ENCODE measurements at regions not wholly inside any gene's neighbourhood (a gene's known extent, or its start where the extent isn't known, plus 50 kb on each side); places are given as distances from the start of the nearest gene placed in this dataset.

DNA sequence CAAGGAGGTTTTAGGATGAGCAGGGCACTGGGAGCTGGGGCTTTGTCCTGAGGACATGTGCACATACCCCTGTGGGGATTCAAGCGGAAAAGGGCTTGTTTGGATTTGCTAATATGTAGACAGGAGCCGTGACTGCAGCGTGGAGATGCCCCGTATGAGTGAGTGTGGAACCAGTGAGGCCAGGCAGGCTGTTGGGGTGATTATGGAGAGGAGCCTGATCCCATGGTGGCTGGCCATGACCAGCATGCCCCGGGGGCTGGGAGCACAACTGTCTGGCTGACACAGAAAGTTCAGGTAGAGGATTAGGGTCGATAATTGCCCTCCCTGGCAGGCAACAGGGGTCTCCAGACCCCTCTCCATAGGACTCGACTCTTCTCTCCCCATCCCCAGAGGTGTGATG, 68.8 kb upstream of the STX18 start:
- Histone ChIP-seq H3K4me1 (ENCODE audit: insufficient read depth, low read length, poor library complexity, severe bottlenecking) (no peaks in the 10 kb centered on the region), H3K27ac (ENCODE audit: low read depth, low read length, poor library complexity, severe bottlenecking) (no peak overlapping the region), H3K9me3 (ENCODE audit: low read depth, low read length, poor library complexity, severe bottlenecking) (no peaks in the 10 kb centered on the region), H3K4me3 (ENCODE audit: low read depth, low read length, poor library complexity, severe bottlenecking) (no peak overlapping the region), H3K27me3 (replicated peaks; ENCODE audit: insufficient read depth, low read depth, low read length, poor library complexity) (no peaks in the 10 kb centered on the region), H3K36me3 (ENCODE audit: insufficient read depth, low read length, poor library complexity, severe bottlenecking) (no peaks in the 10 kb centered on the region)
- intact Hi-C loops (cut with micrococcal nuclease; ENCODE audit: unreplicated experiment), result no loop called here
- no TSS peak for BruUV-seq (replicated peaks)
- DNase-seq (ENCODE audit: low spot score), result no peak
- TF ChIP-seq, protein P1, sequence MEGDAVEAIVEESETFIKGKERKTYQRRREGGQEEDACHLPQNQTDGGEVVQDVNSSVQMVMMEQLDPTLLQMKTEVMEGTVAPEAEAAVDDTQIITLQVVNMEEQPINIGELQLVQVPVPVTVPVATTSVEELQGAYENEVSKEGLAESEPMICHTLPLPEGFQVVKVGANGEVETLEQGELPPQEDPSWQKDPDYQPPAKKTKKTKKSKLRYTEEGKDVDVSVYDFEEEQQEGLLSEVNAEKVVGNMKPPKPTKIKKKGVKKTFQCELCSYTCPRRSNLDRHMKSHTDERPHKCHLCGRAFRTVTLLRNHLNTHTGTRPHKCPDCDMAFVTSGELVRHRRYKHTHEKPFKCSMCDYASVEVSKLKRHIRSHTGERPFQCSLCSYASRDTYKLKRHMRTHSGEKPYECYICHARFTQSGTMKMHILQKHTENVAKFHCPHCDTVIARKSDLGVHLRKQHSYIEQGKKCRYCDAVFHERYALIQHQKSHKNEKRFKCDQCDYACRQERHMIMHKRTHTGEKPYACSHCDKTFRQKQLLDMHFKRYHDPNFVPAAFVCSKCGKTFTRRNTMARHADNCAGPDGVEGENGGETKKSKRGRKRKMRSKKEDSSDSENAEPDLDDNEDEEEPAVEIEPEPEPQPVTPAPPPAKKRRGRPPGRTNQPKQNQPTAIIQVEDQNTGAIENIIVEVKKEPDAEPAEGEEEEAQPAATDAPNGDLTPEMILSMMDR (conservative IDR thresholded peaks at IDR 0.05; ENCODE audit: low read depth, low read length), result no peak
- TF ChIP-seq EZH2 (IDR thresholded peaks at IDR 0.05; ENCODE audit: borderline replicate concordance, low read depth, low read length, poor library complexity, severe bottlenecking), result no peak
- ChIA-PET CTCF (no interaction called here), POLR2A (ENCODE audit: low non-redundant PET) (no interaction called here)

DNA sequence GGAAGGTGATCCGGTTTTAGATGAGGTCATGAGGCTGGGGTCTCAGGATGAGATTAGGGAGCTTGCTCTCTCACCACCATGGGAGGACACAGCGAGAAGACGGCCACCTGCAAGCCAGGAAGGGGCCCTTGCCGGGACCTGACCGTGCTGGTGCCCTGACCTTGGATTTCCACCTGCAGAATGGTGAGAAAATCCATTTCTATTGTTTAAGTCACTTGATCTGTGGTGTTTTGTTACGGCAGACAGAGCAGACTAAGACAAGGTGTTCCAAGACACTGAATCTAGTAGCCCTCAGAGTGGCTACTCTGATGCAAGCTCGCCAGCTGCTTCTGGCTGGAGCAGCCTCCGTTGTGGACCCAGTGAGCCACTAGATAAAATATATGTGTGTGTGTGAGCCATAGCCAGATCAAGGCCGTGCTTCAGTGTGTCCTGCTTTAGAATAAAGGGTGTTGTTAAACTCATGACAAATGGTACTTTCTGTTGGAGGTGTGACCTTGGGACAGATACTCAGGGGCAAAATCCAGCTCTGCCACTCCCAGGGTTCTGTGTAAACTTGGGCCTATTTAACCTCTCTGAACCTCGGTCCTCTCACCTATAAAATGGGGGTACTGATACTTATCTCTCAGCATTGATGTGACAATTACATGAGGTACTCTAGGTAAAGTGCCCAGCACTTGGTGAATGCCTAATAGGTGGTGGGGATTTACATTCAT, 67.9 kb upstream of the STX18 start:
- ChIA-PET POLR2A (ENCODE audit: low non-redundant PET) (no interaction called here), CTCF (no interaction called here)
- H3K4me1 ChIP-seq (ENCODE audit: insufficient read depth, low read length, poor library complexity, severe bottlenecking), result no peaks in the 10 kb centered on the region
- BruUV-seq (replicated peaks), result no TSS peak
- H3K27me3 ChIP-seq (replicated peaks; ENCODE audit: insufficient read depth, low read depth, low read length, poor library complexity), result no peaks in the 10 kb centered on the region
- H3K27ac ChIP-seq (ENCODE audit: low read depth, low read length, poor library complexity, severe bottlenecking), result no peak overlapping the region
- intact Hi-C loops (cut with micrococcal nuclease; ENCODE audit: unreplicated experiment), result no loop called here
- no peak for DNase-seq (ENCODE audit: low spot score)
- no peaks in the 10 kb centered on the region for H3K9me3 ChIP-seq (ENCODE audit: low read depth, low read length, poor library complexity, severe bottlenecking)
- no peak overlapping the region for H3K4me3 ChIP-seq (ENCODE audit: low read depth, low read length, poor library complexity, severe bottlenecking)
- TF ChIP-seq, protein P1 (conservative IDR thresholded peaks at IDR 0.05; ENCODE audit: low read depth, low read length), result no peak
- TF ChIP-seq EZH2 (IDR thresholded peaks at IDR 0.05; ENCODE audit: borderline replicate concordance, low read depth, low read length, poor library complexity, severe bottlenecking), result no peak
- no peaks in the 10 kb centered on the region for H3K36me3 ChIP-seq (ENCODE audit: insufficient read depth, low read length, poor library complexity, severe bottlenecking)

DNA sequence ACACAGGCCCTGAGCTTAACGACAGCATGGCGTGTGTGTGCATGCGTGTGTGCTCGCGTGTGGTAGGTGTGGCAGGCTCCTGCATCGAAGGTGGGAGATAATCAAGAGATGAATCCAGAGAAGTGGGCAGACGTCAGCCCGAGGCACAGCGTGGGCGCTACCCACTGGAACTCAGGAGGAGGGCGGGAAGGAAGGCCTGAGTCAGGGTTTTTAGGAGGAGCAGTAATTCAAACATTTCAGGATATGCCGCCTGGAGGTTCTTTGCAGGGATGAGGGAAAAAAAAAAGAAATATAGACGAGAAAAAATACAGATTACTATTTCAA, 66.3 kb upstream of the STX18 start:
- TF ChIP-seq, protein P1 (conservative IDR thresholded peaks at IDR 0.05; ENCODE audit: low read depth, low read length), result no peak
- TF ChIP-seq EZH2 (IDR thresholded peaks at IDR 0.05; ENCODE audit: borderline replicate concordance, low read depth, low read length, poor library complexity, severe bottlenecking), result no peak
- BruUV-seq (replicated peaks), result no TSS peak
- Histone ChIP-seq H3K27ac (ENCODE audit: low read depth, low read length, poor library complexity, severe bottlenecking) (no peak overlapping the region), H3K4me3 (ENCODE audit: low read depth, low read length, poor library complexity, severe bottlenecking) (no peak overlapping the region), H3K9me3 (ENCODE audit: low read depth, low read length, poor library complexity, severe bottlenecking) (no peaks in the 10 kb centered on the region), H3K4me1 (ENCODE audit: insufficient read depth, low read length, poor library complexity, severe bottlenecking) (no peaks in the 10 kb centered on the region), H3K36me3 (ENCODE audit: insufficient read depth, low read length, poor library complexity, severe bottlenecking) (no peaks in the 10 kb centered on the region), H3K27me3 (replicated peaks; ENCODE audit: insufficient read depth, low read depth, low read length, poor library complexity) (no peaks in the 10 kb centered on the region)
- ChIA-PET POLR2A (ENCODE audit: low non-redundant PET) (interaction anchor here (0.6 kb wide), 1 partner anchor 62 kb away, joined by 5 read pairs; no protein-coding TSS in a partner anchor), CTCF (no interaction called here)
- intact Hi-C loops (cut with micrococcal nuclease; ENCODE audit: unreplicated experiment), result no loop called here
- DNase-seq (ENCODE audit: low spot score), result no peak
